ENCODE measurements at regions not wholly inside any gene's neighbourhood (a gene's known extent, or its start where the extent isn't known, plus 50 kb on each side); places are given as distances from the start of the nearest gene placed in this dataset.

DNA sequence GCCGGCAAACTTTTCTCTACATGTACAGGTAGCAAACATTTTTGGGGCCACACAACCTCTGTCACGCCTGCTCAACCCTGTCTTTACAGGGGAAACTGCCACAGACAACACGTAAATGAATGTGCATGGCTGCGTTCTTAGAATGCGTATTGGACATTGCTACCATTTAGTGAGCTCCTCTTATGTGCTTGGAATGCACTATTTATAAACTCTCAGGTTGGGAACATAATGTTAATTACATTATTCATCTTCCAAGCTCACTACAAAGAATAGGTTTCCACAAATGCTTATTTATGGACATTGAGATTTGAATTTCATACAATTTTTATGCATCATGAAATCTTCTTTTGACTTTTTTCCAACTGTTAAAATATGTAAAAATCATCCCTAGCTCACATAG lies 92.0 kb upstream of the RPS6KA2 start:
- H3K4me3 ChIP-seq (ENCODE audit: low read depth, low read length), result no peak overlapping the region
- DNase-seq (ENCODE audit: low read depth), result no peak
- TF ChIP-seq, protein P1, sequence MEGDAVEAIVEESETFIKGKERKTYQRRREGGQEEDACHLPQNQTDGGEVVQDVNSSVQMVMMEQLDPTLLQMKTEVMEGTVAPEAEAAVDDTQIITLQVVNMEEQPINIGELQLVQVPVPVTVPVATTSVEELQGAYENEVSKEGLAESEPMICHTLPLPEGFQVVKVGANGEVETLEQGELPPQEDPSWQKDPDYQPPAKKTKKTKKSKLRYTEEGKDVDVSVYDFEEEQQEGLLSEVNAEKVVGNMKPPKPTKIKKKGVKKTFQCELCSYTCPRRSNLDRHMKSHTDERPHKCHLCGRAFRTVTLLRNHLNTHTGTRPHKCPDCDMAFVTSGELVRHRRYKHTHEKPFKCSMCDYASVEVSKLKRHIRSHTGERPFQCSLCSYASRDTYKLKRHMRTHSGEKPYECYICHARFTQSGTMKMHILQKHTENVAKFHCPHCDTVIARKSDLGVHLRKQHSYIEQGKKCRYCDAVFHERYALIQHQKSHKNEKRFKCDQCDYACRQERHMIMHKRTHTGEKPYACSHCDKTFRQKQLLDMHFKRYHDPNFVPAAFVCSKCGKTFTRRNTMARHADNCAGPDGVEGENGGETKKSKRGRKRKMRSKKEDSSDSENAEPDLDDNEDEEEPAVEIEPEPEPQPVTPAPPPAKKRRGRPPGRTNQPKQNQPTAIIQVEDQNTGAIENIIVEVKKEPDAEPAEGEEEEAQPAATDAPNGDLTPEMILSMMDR (IDR thresholded peaks at IDR 0.05; ENCODE audit: low read depth, low read length, missing control alignments), result no peak

- TF ChIP-seq, protein P1 (IDR thresholded peaks at IDR 0.05; ENCODE audit: low read depth, low read length, missing control alignments), result no peak
- no peak overlapping the region for H3K4me3 ChIP-seq (ENCODE audit: low read depth, low read length)
- DNase-seq (ENCODE audit: low read depth), result no peak
These were observed 91.5 kb upstream of the RPS6KA2 start for GRCh38 chr6:166718516-166718915.

GRCh38 chr6:166716910-166717617 lies 90.0 kb upstream of the RPS6KA2 start:
- no peak overlapping the region for H3K4me3 ChIP-seq (ENCODE audit: low read depth, low read length)
- TF ChIP-seq, protein P1 (IDR thresholded peaks at IDR 0.05; ENCODE audit: low read depth, low read length, missing control alignments), result no peak

GRCh38 chr6:166715992-166716391 lies 88.9 kb upstream of the RPS6KA2 start:
- TF ChIP-seq, protein P1 (IDR thresholded peaks at IDR 0.05; ENCODE audit: low read depth, low read length, missing control alignments), result no peak
- DNase-seq (ENCODE audit: low read depth), result no peak
- H3K4me3 ChIP-seq (ENCODE audit: low read depth, low read length), result no peak overlapping the region

More at GRCh38 chr6:166716910-166717617, 90.0 kb upstream of the RPS6KA2 start:
- no peak for DNase-seq (ENCODE audit: low read depth)

DNA sequence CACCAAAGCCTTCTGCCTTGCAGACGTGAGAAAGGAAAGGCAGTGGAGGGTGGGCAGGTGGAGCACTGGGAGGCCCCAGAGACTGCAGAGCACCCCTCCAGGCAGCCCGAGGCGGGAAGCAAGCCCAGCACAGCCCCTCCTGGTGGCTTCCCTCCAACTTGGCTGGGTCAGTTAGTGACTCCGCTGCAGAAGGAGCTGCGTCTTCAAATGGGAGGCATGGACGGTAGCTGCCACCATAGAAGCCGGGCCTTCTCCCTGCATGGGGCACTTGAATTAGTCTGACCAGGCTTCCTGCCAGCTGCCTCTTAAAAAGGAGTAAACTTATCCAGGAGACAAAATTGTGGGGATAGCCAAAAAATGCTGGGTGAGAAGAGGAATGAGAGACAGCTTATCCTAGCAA lies 88.0 kb upstream of the RPS6KA2 start:
- DNase-seq (ENCODE audit: low read depth), result no peak
- no peak overlapping the region for H3K4me3 ChIP-seq (ENCODE audit: low read depth, low read length)
- TF ChIP-seq, protein P1 (IDR thresholded peaks at IDR 0.05; ENCODE audit: low read depth, low read length, missing control alignments), result no peak

GRCh38 chr6:166714581-166714980 lies 87.5 kb upstream of the RPS6KA2 start:
- DNase-seq (ENCODE audit: low read depth), result no peak
- TF ChIP-seq, protein P1 (IDR thresholded peaks at IDR 0.05; ENCODE audit: low read depth, low read length, missing control alignments), result no peak

GRCh38 chr6:166714187-166714510 lies 87.1 kb upstream of the RPS6KA2 start:
- TF ChIP-seq, protein P1 (IDR thresholded peaks at IDR 0.05; ENCODE audit: low read depth, low read length, missing control alignments), result no peak
- DNase-seq (ENCODE audit: low read depth), result no peak
- no peak overlapping the region for H3K4me3 ChIP-seq (ENCODE audit: low read depth, low read length)

More at GRCh38 chr6:166714581-166714980, 87.5 kb upstream of the RPS6KA2 start:
- no peak overlapping the region for H3K4me3 ChIP-seq (ENCODE audit: low read depth, low read length)
